ENCODE measurements at regions not wholly inside any gene's neighbourhood (a gene's known extent, or its start where the extent isn't known, plus 50 kb on each side); places are given as distances from the start of the nearest gene placed in this dataset.

DNA sequence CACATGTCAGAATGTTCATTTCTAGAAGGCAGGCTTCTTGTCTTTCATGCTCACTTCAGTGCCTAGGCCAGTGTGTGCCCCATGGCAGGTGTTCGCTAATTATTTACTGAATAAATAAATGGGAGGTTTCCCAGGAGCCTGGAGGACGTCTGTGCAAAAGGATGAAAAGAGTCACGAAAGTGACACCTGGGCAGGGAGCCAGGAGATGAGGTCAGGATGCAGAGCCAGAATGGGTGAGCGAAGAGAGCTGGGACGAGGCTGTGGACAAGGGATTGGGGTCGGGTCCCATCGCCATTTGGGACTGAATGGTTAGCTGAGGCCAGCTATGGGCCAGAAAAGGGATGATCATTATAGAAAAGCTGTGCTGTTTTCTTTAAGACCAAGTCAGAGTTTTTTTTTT lies 560.4 kb downstream of the TBC1D22A start:
- 76% methylated on average over 7 of the region's 7 CpGs for WGBS (ENCODE audit: insufficient coverage)

DNA sequence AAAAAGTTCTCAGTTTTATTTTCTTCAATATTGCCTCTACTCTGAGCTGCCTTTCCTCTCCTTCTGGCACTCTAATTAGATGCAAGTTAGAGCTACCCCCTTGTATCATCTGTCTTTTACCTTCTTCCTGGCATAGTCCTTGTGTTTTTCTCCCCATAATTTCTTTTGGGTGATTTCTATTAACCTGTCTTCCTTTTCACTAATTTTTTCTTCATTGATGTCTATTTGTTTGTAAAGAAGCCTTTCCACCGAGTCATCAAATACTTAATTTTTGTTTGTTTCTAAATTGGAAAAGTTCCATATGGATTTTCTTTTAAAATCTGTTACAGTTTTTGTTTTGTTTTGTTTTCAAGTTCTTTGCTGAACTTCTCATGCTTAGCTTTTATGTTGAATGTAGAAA lies 558.1 kb downstream of the TBC1D22A start:
- no peak for DNase-seq
- WGBS (ENCODE audit: insufficient coverage), result no CpG with 5 or more reads among the region's 1 CpG
- no peak overlapping the region for H3K27ac Mint-ChIP-seq
- H3K4me1 Mint-ChIP-seq, result no peaks in the 10 kb centered on the region
- no peaks in the 10 kb centered on the region for H3K9me3 Mint-ChIP-seq
- intact Hi-C loops (cut with micrococcal nuclease), result no loop called here
- peaks cover 3% of the 10 kb centered on the region for H3K9me3 ChIP-seq (ENCODE audit: control insufficient read depth, insufficient read depth, low read length)
- H3K4me3 Mint-ChIP-seq, result no peak overlapping the region
- TF ChIP-seq, protein P1, sequence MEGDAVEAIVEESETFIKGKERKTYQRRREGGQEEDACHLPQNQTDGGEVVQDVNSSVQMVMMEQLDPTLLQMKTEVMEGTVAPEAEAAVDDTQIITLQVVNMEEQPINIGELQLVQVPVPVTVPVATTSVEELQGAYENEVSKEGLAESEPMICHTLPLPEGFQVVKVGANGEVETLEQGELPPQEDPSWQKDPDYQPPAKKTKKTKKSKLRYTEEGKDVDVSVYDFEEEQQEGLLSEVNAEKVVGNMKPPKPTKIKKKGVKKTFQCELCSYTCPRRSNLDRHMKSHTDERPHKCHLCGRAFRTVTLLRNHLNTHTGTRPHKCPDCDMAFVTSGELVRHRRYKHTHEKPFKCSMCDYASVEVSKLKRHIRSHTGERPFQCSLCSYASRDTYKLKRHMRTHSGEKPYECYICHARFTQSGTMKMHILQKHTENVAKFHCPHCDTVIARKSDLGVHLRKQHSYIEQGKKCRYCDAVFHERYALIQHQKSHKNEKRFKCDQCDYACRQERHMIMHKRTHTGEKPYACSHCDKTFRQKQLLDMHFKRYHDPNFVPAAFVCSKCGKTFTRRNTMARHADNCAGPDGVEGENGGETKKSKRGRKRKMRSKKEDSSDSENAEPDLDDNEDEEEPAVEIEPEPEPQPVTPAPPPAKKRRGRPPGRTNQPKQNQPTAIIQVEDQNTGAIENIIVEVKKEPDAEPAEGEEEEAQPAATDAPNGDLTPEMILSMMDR (IDR thresholded peaks at IDR 0.05), result no peak
- ATAC-seq, result no peak
- no peak overlapping the region for H3K27ac ChIP-seq (ENCODE audit: low read length)
- H3K36me3 ChIP-seq (ENCODE audit: control insufficient read depth, insufficient read depth, low read length), result no peaks in the 10 kb centered on the region
- no peaks in the 10 kb centered on the region for H3K36me3 Mint-ChIP-seq
- no peaks in the 10 kb centered on the region for H3K27me3 ChIP-seq (ENCODE audit: control insufficient read depth, insufficient read depth, low read length)
- H3K27me3 Mint-ChIP-seq (ENCODE audit: low read depth in 2 of 2), result peaks cover 12 to 16% of the 10 kb centered on the region in 2 donors
- no peaks in the 10 kb centered on the region for H3K4me1 ChIP-seq (ENCODE audit: control insufficient read depth, insufficient read depth, low read length)
- no peak overlapping the region for H3K4me3 ChIP-seq (ENCODE audit: low read length)

More for the DNA sequence above, 560.4 kb downstream of the TBC1D22A start:
- H3K4me3 ChIP-seq (ENCODE audit: low read length), result no peak overlapping the region
- Mint-ChIP-seq H3K27ac (no peak overlapping the region), H3K4me1 (no peaks in the 10 kb centered on the region), H3K9me3 (no peaks in the 10 kb centered on the region), H3K36me3 (no peaks in the 10 kb centered on the region), H3K27me3 (ENCODE audit: low read depth in 2 of 2) (peaks cover 6 to 7% of the 10 kb centered on the region in 2 donors), H3K4me3 (no peak overlapping the region)
- TF ChIP-seq, protein P1 (IDR thresholded peaks at IDR 0.05), result no peak
- H3K27ac ChIP-seq (ENCODE audit: low read length), result no peak overlapping the region
- intact Hi-C loops (cut with micrococcal nuclease), result no loop called here
- H3K9me3 ChIP-seq (ENCODE audit: control insufficient read depth, insufficient read depth, low read length), result peaks cover 3% of the 10 kb centered on the region
- DNase-seq (no peak), ATAC-seq (no peak)
- no peaks in the 10 kb centered on the region for H3K4me1 ChIP-seq (ENCODE audit: control insufficient read depth, insufficient read depth, low read length)
- no peaks in the 10 kb centered on the region for H3K27me3 ChIP-seq (ENCODE audit: control insufficient read depth, insufficient read depth, low read length)
- H3K36me3 ChIP-seq (ENCODE audit: control insufficient read depth, insufficient read depth, low read length), result no peaks in the 10 kb centered on the region

DNA sequence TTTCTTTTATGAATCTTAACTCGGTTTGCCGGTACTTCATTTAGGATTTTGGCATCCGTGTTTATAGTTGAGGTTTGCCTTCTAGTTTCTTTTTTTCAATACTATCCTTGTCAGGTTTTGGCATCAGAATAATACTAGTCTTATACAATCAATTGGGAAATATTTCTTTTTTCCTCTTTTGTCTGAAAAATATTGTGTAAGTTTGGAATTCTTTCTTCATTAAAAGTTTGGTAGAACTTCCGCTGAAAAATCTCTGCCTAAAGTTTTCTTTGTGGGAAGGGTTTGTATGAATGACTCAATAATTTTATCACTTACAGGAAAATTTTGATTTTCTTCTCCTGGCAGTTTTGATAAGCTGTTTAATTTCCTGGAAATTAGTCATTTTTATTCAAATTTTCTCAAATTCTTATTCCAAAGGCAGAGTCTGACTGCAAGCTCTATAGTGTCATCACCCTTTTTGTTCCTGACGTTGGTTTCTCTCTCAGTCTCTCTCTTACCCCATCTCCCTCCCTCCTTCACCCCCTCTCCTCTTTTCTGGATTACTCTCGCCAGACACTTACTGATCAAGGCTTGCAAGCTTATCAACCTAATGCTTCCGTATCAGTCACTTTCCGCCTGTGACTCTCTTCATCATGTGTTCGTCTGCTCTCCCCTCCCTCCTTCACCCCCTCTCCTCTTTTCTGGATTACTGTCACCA lies 555.7 kb downstream of the TBC1D22A start:
- intact Hi-C loops (cut with micrococcal nuclease), result no loop called here
- TF ChIP-seq, protein P1 (IDR thresholded peaks at IDR 0.05), result no peak
- H3K36me3 ChIP-seq (ENCODE audit: control insufficient read depth, insufficient read depth, low read length), result no peaks in the 10 kb centered on the region
- Mint-ChIP-seq H3K4me1 (no peaks in the 10 kb centered on the region), H3K27ac (no peak overlapping the region), H3K27me3 (ENCODE audit: low read depth in 2 of 2) (peaks cover 15 to 32% of the 10 kb centered on the region in 2 donors), H3K4me3 (no peak overlapping the region), H3K9me3 (no peaks in the 10 kb centered on the region), H3K36me3 (no peaks in the 10 kb centered on the region)
- 76% methylated on average over 5 of the region's 9 CpGs for WGBS (ENCODE audit: insufficient coverage)
- H3K4me1 ChIP-seq (ENCODE audit: control insufficient read depth, insufficient read depth, low read length), result no peaks in the 10 kb centered on the region
- ATAC-seq (no peak), DNase-seq (no peak)
- peaks cover 3% of the 10 kb centered on the region for H3K9me3 ChIP-seq (ENCODE audit: control insufficient read depth, insufficient read depth, low read length)
- H3K27me3 ChIP-seq (ENCODE audit: control insufficient read depth, insufficient read depth, low read length), result no peaks in the 10 kb centered on the region
- H3K4me3 ChIP-seq (ENCODE audit: low read length), result no peak overlapping the region
- H3K27ac ChIP-seq (ENCODE audit: low read length), result no peak overlapping the region

- peaks cover 2% of the 10 kb centered on the region for H3K27me3 ChIP-seq (ENCODE audit: control insufficient read depth, insufficient read depth, low read length)
- no peaks in the 10 kb centered on the region for H3K4me1 ChIP-seq (ENCODE audit: control insufficient read depth, insufficient read depth, low read length)
- H3K27ac Mint-ChIP-seq, result no peak overlapping the region
- ATAC-seq (no peak), DNase-seq (no peak)
- 53% methylated on average over 7 of the region's 7 CpGs for WGBS (ENCODE audit: insufficient coverage)
- TF ChIP-seq, protein P1 (IDR thresholded peaks at IDR 0.05), result no peak
- intact Hi-C loops (cut with micrococcal nuclease), result no loop called here
- no peaks in the 10 kb centered on the region for H3K36me3 ChIP-seq (ENCODE audit: control insufficient read depth, insufficient read depth, low read length)
- H3K9me3 ChIP-seq (ENCODE audit: control insufficient read depth, insufficient read depth, low read length), result no peaks in the 10 kb centered on the region
- H3K36me3 Mint-ChIP-seq, result no peaks in the 10 kb centered on the region
- no peaks in the 10 kb centered on the region for H3K4me1 Mint-ChIP-seq
- no peak overlapping the region for H3K4me3 ChIP-seq (ENCODE audit: low read length)
- H3K27ac ChIP-seq (ENCODE audit: low read length), result no peak overlapping the region
- H3K9me3 Mint-ChIP-seq, result no peaks in the 10 kb centered on the region
- H3K4me3 Mint-ChIP-seq, result no peak overlapping the region
- H3K27me3 Mint-ChIP-seq (ENCODE audit: low read depth in 2 of 2), result peaks cover 16 to 44% of the 10 kb centered on the region in 2 donors
Observed at GRCh38 chr22:47315862-47316419, 553.5 kb downstream of the TBC1D22A start.
